ENCODE measurements at regions not wholly inside any gene's neighbourhood (a gene's known extent, or its start where the extent isn't known, plus 50 kb on each side); places are given as distances from the start of the nearest gene placed in this dataset.

- Histone ChIP-seq H3K4me2 (ENCODE audit: low read length) (no peak overlapping the region), H3K36me3 (replicated peaks; ENCODE audit: low read depth, low read length) (no peaks in the 10 kb centered on the region), H3K27me3 (ENCODE audit: low read depth, low read length) (no peaks in the 10 kb centered on the region), H4K20me1 (ENCODE audit: insufficient read depth, low read length) (no peaks in the 10 kb centered on the region), H3K9me3 (ENCODE audit: insufficient read depth, low read length) (no peaks in the 10 kb centered on the region), H3K9ac (ENCODE audit: low read length) (no peak overlapping the region), H3K79me2 (ENCODE audit: low read length) (no peaks in the 10 kb centered on the region), H3K4me1 (ENCODE audit: low read length) (no peaks in the 10 kb centered on the region), H3K4me3 (ENCODE audit: low read length) (no peak overlapping the region), H2AFZ (ENCODE audit: low read depth, low read length) (no peak overlapping the region), H3K27ac (ENCODE audit: low read length) (no peak overlapping the region)
- no peak for TF ChIP-seq CTCF (IDR thresholded peaks at IDR 0.05; ENCODE audit: low read depth, low read length)
- TF ChIP-seq EZH2phosphoT487 (IDR thresholded peaks at IDR 0.05; ENCODE audit: low read depth) = no peak
These were observed 355.7 kb upstream of the RAB6C start for GRCh38 chr2:129623783-129624182.

GRCh38 chr2:129627437-129627836 is 352.0 kb upstream of the RAB6C start:
- TF ChIP-seq CTCF (IDR thresholded peaks at IDR 0.05; ENCODE audit: low read depth, low read length) (no peak), EZH2phosphoT487 (IDR thresholded peaks at IDR 0.05; ENCODE audit: low read depth) (no peak)
- Histone ChIP-seq H3K36me3 (replicated peaks; ENCODE audit: low read depth, low read length) (no peaks in the 10 kb centered on the region), H4K20me1 (ENCODE audit: insufficient read depth, low read length) (no peaks in the 10 kb centered on the region), H3K4me2 (ENCODE audit: low read length) (no peak overlapping the region), H3K4me1 (ENCODE audit: low read length) (no peaks in the 10 kb centered on the region), H3K79me2 (ENCODE audit: low read length) (no peaks in the 10 kb centered on the region), H3K27me3 (ENCODE audit: low read depth, low read length) (no peaks in the 10 kb centered on the region), H3K4me3 (ENCODE audit: low read length) (no peak overlapping the region), H3K9ac (ENCODE audit: low read length) (no peak overlapping the region), H2AFZ (ENCODE audit: low read depth, low read length) (no peak overlapping the region), H3K27ac (ENCODE audit: low read length) (no peak overlapping the region), H3K9me3 (ENCODE audit: insufficient read depth, low read length) (no peaks in the 10 kb centered on the region)

- no peaks in the 10 kb centered on the region for H3K79me2 ChIP-seq (ENCODE audit: low read length)
- no peak overlapping the region for H3K4me3 ChIP-seq (ENCODE audit: low read length)
- no peaks in the 10 kb centered on the region for H4K20me1 ChIP-seq (ENCODE audit: insufficient read depth, low read length)
- no peak overlapping the region for H2AFZ ChIP-seq (ENCODE audit: low read depth, low read length)
- no peak overlapping the region for H3K27ac ChIP-seq (ENCODE audit: low read length)
- no peaks in the 10 kb centered on the region for H3K4me1 ChIP-seq (ENCODE audit: low read length)
- no peak overlapping the region for H3K9ac ChIP-seq (ENCODE audit: low read length)
- no peaks in the 10 kb centered on the region for H3K36me3 ChIP-seq (replicated peaks; ENCODE audit: low read depth, low read length)
- no peaks in the 10 kb centered on the region for H3K9me3 ChIP-seq (ENCODE audit: insufficient read depth, low read length)
- H3K27me3 ChIP-seq (ENCODE audit: low read depth, low read length) = no peaks in the 10 kb centered on the region
- TF ChIP-seq CTCF (IDR thresholded peaks at IDR 0.05; ENCODE audit: low read depth, low read length) = no peak
- TF ChIP-seq EZH2phosphoT487 (IDR thresholded peaks at IDR 0.05; ENCODE audit: low read depth) = no peak
- H3K4me2 ChIP-seq (ENCODE audit: low read length) = no peak overlapping the region
These were observed 342.8 kb upstream of the RAB6C start for GRCh38 chr2:129636692-129637091.

GRCh38 chr2:129641371-129641770 is 338.1 kb upstream of the RAB6C start:
- H3K4me2 ChIP-seq (ENCODE audit: low read length) = no peak overlapping the region
- no peaks in the 10 kb centered on the region for H3K36me3 ChIP-seq (replicated peaks; ENCODE audit: low read depth, low read length)
- no peaks in the 10 kb centered on the region for H3K79me2 ChIP-seq (ENCODE audit: low read length)
- H2AFZ ChIP-seq (ENCODE audit: low read depth, low read length) = no peak overlapping the region
- TF ChIP-seq EZH2phosphoT487 (IDR thresholded peaks at IDR 0.05; ENCODE audit: low read depth) (no peak), CTCF (IDR thresholded peaks at IDR 0.05; ENCODE audit: low read depth, low read length) (no peak)
- H3K27ac ChIP-seq (ENCODE audit: low read length) = no peak overlapping the region
- H3K9me3 ChIP-seq (ENCODE audit: insufficient read depth, low read length) = no peaks in the 10 kb centered on the region
- H4K20me1 ChIP-seq (ENCODE audit: insufficient read depth, low read length) = no peaks in the 10 kb centered on the region
- no peaks in the 10 kb centered on the region for H3K27me3 ChIP-seq (ENCODE audit: low read depth, low read length)
- no peaks in the 10 kb centered on the region for H3K4me1 ChIP-seq (ENCODE audit: low read length)
- no peak overlapping the region for H3K4me3 ChIP-seq (ENCODE audit: low read length)
- H3K9ac ChIP-seq (ENCODE audit: low read length) = no peak overlapping the region
